GM18909 (cell line): ENCODE measurements at regions not wholly inside any gene's neighbourhood (a gene's known extent, or its start where the extent isn't known, plus 50 kb on each side); places are given as distances from the start of the nearest gene placed in this dataset.
A peak's percentile ranks its signal among the peaks of the same experiment; 100 is the strongest.

ENCODE experiments used
- ATAC-seq: cut with Tn5 transposase; IDR thresholded peaks from one replicate; pipeline ENCODE4 v1.9.1; 2021; ENCODE audit warnings: mild to moderate bottlenecking; ENCODE audit not compliant: unreplicated experiment, poor library complexity

DNA sequence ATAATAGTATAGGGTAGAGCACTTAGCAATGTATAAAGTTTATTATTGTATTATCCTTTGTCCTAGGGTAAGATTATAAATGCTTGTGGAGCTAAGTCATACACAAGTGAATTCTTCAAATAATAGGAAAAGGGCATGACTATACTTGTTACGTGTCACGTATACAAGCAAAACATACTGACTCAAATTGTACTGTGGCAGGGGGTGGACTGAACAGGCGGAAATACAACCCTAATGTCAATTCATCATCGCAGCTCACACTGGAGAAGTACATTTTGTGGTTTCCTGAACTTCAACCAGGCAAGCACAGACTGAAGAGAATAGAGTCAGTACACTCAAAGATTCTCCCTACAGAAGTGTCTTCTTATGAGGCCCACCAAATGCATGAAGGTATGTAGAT lies 201.0 kb downstream of the MBD2 start:
- ATAC-seq, result no peak

DNA sequence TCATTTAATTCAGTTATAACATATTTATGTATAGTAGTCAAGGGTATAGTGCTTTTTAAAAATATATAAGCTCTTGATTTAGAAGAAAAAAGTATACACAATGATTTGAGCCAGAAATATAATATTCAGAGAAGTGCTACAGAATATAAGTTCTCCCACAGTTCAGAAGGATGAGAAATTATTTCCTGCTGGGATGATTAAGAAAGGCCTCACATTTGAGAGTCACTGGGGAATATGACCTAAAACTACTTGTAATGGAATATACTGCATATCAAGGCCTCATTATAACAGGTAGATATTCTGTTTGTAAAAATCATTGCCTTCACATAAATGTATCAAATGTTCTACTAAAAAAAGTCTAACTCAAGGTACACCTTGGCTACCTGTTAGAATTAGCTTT lies 203.5 kb downstream of the MBD2 start:
- ATAC-seq, result no peak

DNA sequence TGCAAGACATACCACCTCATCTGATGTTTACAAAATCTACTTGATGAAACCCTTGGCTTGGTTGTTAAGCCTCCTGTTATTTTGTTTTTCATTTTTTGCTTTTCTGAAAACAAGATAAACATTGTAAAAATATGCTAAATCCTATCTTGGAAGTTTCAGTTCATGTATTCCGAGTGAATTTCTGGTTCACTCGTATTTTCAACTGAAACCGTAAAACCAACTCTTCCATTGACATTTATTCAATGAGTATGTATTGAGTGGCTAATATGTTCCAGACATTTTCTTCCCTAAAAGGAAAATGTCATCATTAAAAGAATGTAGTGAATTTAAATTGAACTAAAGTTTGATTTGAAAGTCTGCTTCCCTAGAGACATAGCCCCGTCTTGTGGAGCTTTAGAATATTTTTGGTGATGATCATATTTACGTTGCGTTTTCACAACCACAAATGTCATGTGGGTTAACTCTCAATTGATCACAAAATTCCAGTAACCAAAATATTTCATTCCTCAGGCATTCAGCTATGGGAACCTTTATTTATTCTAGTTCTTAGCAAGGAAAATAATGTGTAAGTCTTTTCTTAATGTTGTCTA lies 204.2 kb downstream of the MBD2 start:
- no peak for ATAC-seq

DNA sequence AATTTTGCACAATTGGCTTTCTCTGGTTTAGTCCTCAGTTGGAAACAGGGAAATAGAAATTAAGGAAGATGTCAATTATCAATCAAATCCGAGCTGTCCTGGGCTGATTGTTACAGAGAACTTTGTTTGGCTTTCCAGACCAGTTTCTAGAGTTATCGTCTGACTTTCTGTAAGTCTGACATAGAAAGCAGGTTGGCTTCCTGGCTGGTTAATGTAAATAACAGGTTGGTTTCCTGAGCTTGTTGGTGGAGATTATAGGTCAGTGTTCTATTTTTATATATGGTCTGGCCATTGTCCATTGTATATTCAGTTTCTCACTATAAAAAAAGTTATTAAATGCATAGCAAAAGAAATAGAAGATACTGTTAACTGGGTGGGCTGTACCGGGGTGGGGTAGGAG lies 204.8 kb downstream of the MBD2 start:
- ATAC-seq, result no peak

DNA sequence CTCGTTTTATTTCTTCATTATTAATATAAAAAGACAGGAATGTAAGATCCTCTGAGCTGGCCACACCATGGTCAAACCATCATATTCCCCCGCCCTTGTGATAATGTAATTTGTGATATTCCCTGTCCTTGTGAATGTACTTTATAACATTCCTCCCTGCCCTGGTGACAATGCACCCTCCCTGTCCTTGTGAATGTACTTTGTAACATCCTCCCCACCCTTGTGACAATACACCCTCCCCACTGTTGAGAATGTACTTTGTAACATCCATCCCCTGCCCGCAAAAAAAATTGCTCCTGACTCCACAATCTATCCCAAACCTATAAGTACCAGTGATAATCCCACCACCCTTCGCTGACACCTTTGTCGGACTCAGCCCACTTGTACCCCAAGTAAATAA lies 211.0 kb downstream of the MBD2 start:
- no peak for ATAC-seq

- no peak for ATAC-seq
These were observed 219.6 kb downstream of the MBD2 start for GRCh38 chr18:54004828-54005227.

DNA sequence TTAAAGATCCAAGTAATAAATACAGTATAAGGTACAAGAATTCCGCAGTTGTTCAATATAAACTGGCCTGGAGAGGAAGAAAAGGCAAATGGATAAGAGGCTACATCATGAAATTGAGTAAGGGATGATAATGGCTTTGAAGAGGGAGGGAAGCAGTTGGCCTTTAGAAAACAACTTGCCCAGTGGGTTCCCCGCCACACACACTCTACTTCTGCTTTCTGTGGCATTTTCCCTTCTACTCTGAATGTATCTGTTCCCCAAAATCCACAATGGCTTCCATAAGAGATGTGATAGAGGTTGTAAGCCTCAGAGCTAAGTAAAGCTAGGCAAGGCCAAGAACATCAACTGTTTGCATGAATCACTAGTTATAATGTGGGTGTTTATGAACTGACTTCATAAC lies 221.3 kb downstream of the MBD2 start:
- ATAC-seq, result no peak

- ATAC-seq, result no peak
These were observed 227.4 kb downstream of the MBD2 start for GRCh38 chr18:53997064-53997463.

GRCh38 chr18:53994016-53994415 lies 230.5 kb downstream of the MBD2 start:
- ATAC-seq, result no peak

DNA sequence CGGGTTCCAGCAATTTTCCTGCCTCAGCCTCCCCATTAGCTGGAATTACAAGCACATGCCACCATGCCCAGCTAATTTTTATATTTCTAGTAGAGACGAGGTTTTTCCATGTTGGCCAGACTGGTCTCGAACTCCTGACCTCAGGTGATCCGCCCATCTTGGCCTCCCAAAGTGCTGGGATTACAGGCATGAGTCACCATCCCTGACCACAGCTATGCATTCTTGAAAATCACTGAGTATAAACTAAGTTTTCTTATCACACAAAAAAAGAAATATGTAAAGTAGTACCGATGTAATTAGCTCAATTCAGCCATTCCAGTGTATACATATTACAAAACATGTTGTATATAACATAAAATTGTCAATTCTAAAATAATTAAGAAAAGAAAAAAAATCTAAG lies 232.7 kb downstream of the MBD2 start:
- ATAC-seq, result no peak

DNA sequence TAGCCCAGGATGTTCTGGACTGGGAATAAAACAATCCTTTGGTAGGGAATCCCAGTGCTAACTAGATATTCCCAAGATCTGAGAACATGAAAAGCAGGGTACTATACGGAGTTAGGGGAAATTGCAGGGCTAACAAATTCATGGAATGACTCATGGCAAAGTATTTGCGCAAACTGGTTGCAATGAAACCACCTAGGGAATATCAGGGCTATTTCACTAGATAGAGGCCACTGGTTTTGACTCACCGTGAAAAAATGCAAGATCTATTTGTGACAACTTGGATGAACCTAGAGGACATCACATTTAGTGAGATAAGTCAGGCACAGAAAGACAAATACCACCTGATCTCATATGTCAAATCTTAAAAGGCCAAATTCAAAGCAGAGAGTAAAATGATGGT lies 233.3 kb downstream of the MBD2 start:
- ATAC-seq, result no peak

GRCh38 chr18:53990485-53990884 lies 234.0 kb downstream of the MBD2 start:
- ATAC-seq, result no peak

DNA sequence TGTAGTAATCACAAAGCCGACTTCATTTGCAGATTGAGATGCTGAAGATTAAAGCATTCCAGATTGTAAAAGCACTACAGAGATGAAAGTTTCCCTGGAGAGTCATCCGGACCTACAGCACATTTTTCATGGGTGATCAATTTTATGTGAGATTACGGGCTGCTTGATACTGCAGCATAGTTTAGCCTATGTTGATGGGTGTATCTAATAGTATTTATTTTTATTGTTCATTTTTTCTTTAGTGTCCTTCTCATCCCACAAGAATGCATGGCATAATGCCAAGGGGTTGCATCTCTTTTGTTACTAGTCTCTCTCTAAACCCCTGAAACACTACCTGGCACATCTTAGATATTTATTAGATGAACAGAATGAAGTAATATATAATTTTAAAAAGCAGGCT lies 240.4 kb downstream of the MBD2 start:
- ATAC-seq, result no peak

GRCh38 chr18:53971331-53971730 lies 253.1 kb downstream of the MBD2 start:
- no peak for ATAC-seq

- ATAC-seq, result peak; percentile 60
These were observed 271.8 kb downstream of the MBD2 start for GRCh38 chr18:53952700-53953099.

GRCh38 chr18:53950545-53950944 lies 273.9 kb downstream of the MBD2 start:
- ATAC-seq, result no peak

GRCh38 chr18:53948991-53949390 lies 275.5 kb downstream of the MBD2 start:
- no peak for ATAC-seq

DNA sequence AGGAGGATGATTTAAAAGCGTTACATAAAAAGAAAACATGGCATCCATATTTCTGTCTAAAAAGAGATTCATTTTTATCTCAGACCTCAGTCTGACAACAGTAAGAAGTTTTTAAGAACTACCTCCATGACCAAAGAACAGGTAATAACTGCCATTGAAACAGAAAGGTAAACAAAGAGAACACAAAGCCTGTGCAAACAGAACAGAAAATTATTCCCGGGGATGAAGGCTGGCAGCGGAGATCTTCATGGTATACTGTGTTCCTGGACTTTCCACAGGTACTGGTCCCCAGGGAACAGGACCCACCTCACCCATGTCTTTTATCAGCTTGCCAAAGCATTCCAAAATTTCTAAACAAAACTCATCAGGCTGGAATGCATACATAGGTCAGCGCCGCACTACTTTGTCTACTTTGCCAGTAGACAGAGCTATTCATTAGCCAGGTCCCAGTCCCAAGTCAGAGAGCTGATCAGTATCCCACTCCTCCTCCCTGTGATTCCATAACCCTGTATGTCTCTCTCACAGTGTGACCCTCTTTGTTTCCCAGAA lies 277.3 kb downstream of the MBD2 start:
- no peak for ATAC-seq

DNA sequence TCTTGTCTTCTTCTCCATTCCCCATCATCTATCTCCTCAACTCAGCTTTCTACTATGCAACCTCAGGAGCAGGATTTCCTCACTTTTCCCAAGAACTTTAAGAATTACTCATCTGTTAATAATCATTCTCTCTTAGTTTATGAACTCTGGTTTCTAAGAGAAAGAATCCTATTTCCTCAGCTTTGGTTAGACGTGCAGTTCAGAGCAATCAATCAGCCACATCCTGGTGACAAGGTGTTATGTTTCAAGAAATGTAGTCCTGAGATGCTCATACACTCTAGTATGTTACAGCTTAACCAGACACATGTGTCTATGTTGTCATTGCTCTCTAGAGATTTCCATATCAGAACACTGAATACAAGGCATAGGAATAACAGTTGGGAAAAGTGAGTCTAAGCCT lies 277.9 kb downstream of the MBD2 start:
- no peak for ATAC-seq

- no peak for ATAC-seq
These were observed 279.7 kb downstream of the MBD2 start for GRCh38 chr18:53944721-53945120.

DNA sequence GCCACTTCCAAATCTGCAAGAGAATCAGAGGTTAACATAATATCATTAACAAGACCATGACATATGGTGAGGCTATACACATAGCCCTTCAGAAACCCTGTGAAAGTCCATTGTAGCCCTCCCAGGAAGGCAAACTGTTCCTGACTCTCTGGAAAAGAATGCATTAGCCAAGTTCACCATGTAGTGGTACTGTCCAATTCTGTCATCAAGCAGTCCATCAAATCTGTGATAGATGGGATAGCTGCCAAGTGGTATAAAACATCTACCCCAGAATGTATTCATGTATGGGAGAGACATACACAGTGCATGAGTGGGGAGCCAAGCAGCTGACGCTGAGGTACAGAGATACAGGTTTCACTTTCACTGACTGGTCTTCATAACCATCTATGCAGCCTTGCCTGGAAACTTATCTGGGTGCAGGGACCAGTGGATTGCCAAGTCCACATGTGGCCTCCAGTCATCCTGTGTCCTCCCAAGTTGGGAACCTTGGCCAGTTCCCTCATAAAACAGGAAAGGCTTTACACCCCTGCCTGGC lies 281.1 kb downstream of the MBD2 start:
- ATAC-seq, result no peak

DNA sequence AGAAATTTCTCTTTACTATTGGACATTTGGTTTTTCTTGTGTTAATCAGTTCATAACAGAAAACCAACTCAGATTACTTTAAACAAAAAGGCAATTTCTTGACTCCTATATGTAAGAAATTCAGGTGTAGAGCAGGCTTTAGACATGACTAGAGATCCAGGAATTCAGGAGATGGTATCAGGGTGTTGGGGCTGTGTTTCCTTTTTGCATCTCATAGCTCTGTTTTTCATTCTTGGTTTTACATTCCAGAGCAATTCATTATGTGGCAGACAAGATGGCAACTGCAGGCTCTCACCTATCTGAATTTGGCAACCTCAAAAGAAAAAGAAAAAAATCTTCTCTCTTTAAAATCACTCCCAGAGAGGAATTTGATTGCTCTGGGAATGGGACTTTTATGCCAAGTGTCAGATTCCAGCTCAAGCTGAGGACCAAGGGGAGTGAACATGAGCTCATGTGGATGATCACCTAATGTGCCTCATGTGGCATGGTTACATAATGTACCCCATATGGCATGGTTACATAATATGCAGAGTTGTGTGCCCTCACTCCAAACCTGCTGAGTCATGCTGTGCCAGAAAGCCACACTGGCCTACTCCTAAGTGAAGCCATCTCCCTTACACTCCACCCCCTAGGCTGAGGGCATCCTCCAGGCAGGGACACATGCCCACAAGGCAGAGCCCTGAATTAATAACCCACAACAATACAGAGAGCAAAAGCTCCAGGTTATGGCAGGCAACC lies 282.7 kb downstream of the MBD2 start:
- ATAC-seq, result no peak
